GM18505 (cell line): ENCODE measurements at regions not wholly inside any gene's neighbourhood (a gene's known extent, or its start where the extent isn't known, plus 50 kb on each side); places are given as distances from the start of the nearest gene placed in this dataset.
"Not testable (repeated sequence)": the region's sequence is repeated elsewhere in the genome, so short reads cannot be mapped to it uniquely, and the experiment has no call there.

Experiments used
- ATAC-seq: cut with Tn5 transposase; IDR thresholded peaks from one replicate; pipeline ENCODE4 v1.9.1; 2021; ENCODE audit not compliant: unreplicated experiment
- POLR2A ChIP-seq: IDR thresholded peaks from 4 replicates; pipeline ENCODE4 v1.6.1; 2011; ENCODE audit warnings: borderline replicate concordance; ENCODE audit not compliant: insufficient read depth, insufficient read length; ENCODE audit errors: extremely low read depth

GRCh38 chr2:201568217-201568820 is 75.0 kb downstream of the TMEM237 start:
- ATAC-seq, result no peak
- no peak for TF ChIP-seq POLR2A

DNA sequence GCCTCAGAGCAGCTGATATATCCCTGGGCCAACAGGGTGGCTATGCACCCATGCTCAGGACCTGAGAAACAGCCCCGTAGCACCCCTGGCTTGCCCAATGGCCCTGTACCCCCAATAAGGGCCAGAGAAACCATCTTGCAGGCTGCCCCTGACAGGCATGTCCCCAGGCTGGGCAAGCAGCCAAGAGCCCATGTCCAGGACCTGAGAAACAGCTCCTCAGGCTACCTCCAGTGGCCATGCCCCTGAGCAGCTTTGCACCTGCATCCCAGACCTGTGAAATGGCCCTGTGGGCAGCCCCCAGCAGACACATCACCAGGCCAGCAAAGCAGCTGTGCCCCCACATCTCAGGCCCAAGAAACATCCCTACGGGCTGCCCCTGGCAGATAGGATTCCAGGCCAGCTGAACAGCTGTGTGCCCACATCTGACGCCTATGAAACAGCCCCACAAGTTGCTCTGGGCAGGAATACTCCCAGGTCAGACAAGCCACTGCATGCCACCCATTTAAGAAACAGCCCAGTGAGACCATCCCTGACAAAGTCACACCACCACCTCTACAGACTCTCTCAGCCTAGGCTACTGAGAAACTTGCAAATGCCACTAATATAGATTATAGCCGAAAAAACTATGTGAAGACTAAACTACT is 84.1 kb downstream of the TMEM237 start:
- no peak for ATAC-seq

DNA sequence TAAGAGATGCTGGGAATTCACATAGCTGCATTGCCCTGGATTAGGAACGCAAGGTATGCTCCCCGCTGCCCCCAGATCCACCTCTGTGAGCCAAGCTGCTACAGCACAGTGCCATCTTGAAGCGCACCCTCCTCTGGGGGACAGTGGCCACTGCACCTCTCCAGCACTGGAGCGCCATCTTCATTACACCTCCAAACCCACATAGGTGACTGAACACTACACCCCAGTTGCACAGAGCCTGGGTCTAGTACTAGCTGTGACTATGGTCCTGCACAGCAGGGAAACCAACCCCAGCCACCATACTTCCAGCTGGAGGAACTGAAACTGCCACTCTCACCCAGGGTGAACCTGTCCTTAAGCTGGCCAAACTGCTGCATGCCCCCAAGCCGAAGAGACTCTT is 84.6 kb downstream of the TMEM237 start:
- ATAC-seq, result no peak
- TF ChIP-seq POLR2A, result no peak

More for the DNA sequence above, 84.1 kb downstream of the TMEM237 start:
- no peak for TF ChIP-seq POLR2A

- ATAC-seq, result no peak
- no peak for TF ChIP-seq POLR2A
Observed at GRCh38 chr2:201558232-201558631, 85.1 kb downstream of the TMEM237 start.

DNA sequence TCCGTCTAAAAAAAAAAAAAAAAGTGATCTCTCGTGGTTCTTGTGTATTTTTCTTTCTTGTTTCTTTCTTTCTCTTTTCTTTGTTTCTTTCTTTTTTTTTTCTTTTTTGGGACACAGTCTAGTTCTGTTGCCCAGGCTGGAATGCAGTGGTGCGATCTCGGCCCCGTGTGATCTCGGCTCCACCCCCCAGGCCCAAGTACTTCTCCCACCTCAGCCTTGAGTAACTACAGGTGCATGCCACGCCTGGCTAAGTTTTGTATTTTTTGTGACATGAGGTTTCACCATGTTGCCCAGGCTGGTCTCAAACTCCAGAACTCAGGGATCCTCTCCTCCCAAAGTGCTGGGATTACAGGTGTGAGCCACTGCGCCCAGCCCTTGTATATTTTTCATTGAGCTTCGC is 91.4 kb downstream of the TMEM237 start:
- no peak for ATAC-seq
- no peak for TF ChIP-seq POLR2A

DNA sequence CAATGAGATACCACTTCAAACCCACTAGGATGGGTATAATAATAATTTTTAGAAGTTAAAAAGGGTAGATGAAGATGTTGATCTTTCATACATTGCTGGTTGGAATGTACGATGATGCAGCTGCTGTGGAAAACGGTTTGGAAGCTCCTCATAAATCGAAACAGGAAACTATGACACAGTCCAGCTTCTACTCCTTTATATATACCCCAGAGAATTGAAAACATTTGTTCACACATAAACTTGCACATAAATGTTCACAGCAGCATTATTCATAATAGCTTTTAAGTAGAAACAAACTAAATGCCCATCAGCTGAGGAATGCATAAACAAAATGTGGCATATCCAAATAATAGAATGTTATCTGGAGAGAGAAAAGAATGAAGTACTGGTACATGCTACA is 95.0 kb downstream of the STRADB start:
- TF ChIP-seq POLR2A, result no peak
- no peak for ATAC-seq

- no peak for TF ChIP-seq POLR2A
- no peak for ATAC-seq
Observed at GRCh38 chr2:201542291-201542690, 90.8 kb downstream of the STRADB start.

- ATAC-seq, result not testable (repeated sequence)
Observed at GRCh38 chr2:201539271-201539670, 87.7 kb downstream of the STRADB start.

GRCh38 chr2:201538025-201538424 is 86.5 kb downstream of the STRADB start:
- no peak for TF ChIP-seq POLR2A

GRCh38 chr2:201536754-201537153 is 85.2 kb downstream of the STRADB start:
- ATAC-seq, result no peak
- no peak for TF ChIP-seq POLR2A

More at GRCh38 chr2:201538025-201538424, 86.5 kb downstream of the STRADB start:
- ATAC-seq, result no peak

- no peak for TF ChIP-seq POLR2A
- ATAC-seq, result no peak
Observed at GRCh38 chr2:201536046-201536445, 84.5 kb downstream of the STRADB start.

GRCh38 chr2:201532686-201533304 is 81.3 kb downstream of the STRADB start:
- ATAC-seq, result peak; percentile 74
- no peak for TF ChIP-seq POLR2A
